PC-9 (cell line): ENCODE measurements at regions not wholly inside any gene's neighbourhood (a gene's known extent, or its start where the extent isn't known, plus 50 kb on each side); places are given as distances from the start of the nearest gene placed in this dataset.
"Not testable (repeated sequence)": the region's sequence is repeated elsewhere in the genome, so short reads cannot be mapped to it uniquely, and the experiment has no call there.

ENCODE experiments used
- BruUV-seq: library from RNA; stranded (reverse); fragments of 400-500 nt; replicated peaks from 2 replicates; lab custom pipeline; 2021; lab: Mats Ljungman, UMichigan
- CTCF ChIA-PET: fragments of 300-600 bp; sonication (Branson Sonifier 250); formaldehyde crosslinking; loops from one replicate; lab custom pipeline; 2022; ENCODE audit warnings: antibody characterized with exemption; lab: Charles Lee
- POLR2A ChIA-PET: fragments of 300-600 bp; sonication (Branson Sonifier 250); formaldehyde crosslinking; loops from one replicate; lab custom pipeline; 2022; ENCODE audit warnings: antibody characterized with exemption; ENCODE audit not compliant: unreplicated experiment; lab: Charles Lee
- DNase-seq, 2 experiments: peaks; one replicate each; pipeline versions ENCODE4 v3.0.0 to v3.0.0-alpha.2; 2015 to 2022; ENCODE audit warnings: mixed read lengths in 1 of 2
- H2AFZ ChIP-seq: fragments of 200-600 bp; sonication (generic); 2 replicates; pipeline ENCODE4 v1.8.1; 2017; ENCODE audit warnings: antibody characterized with exemption
- H3F3A ChIP-seq: fragments of 200-600 bp; sonication (generic); 2 replicates; pipeline ENCODE4 v1.8.1; 2017; ENCODE audit warnings: antibody characterized with exemption, mild to moderate bottlenecking, low read depth; ENCODE audit not compliant: insufficient read depth
- H3K27ac ChIP-seq: fragments of 200-600 bp; sonication (generic); 2 replicates; pipeline ENCODE4 v1.6.1; 2016; ENCODE audit warnings: mixed run types
- H3K27me3 ChIP-seq: fragments of 200-600 bp; sonication (generic); 2 replicates; pipeline ENCODE4 v1.6.1; 2016; ENCODE audit warnings: low read depth, mixed run types; ENCODE audit not compliant: insufficient read depth
- H3K36me3 ChIP-seq: fragments of 200-600 bp; sonication (generic); 2 replicates; pipeline ENCODE4 v1.6.1; 2016; ENCODE audit warnings: low read depth, mixed run types
- H3K4me1 ChIP-seq: fragments of 200-600 bp; sonication (generic); replicated peaks from 2 replicates; pipeline ENCODE4 v1.6.1; 2016; ENCODE audit warnings: mixed run types; ENCODE audit not compliant: insufficient read depth
- H3K4me2 ChIP-seq: fragments of 200-600 bp; sonication (generic); 2 replicates; pipeline ENCODE4 v1.6.1; 2017; ENCODE audit warnings: mixed run types
- H3K4me3 ChIP-seq: fragments of 200-600 bp; sonication (generic); 2 replicates; pipeline ENCODE4 v1.6.1; 2016; ENCODE audit warnings: mixed run types
- H3K79me2 ChIP-seq: fragments of 200-600 bp; sonication (generic); 2 replicates; pipeline ENCODE4 v1.6.1; 2017; ENCODE audit warnings: low read depth, mixed run types
- H3K9me2 ChIP-seq: fragments of 200-600 bp; sonication (generic); 2 replicates; pipeline ENCODE4 v1.8.1; 2017; ENCODE audit warnings: mild to moderate bottlenecking; ENCODE audit not compliant: insufficient read depth
- H3K9me3 ChIP-seq: fragments of 200-600 bp; sonication (generic); 2 replicates; pipeline ENCODE4 v1.8.1; 2016; ENCODE audit warnings: low read depth; ENCODE audit not compliant: insufficient read depth
- H4K20me1 ChIP-seq: fragments of 200-600 bp; sonication (generic); 2 replicates; pipeline ENCODE4 v1.8.1; 2017; ENCODE audit not compliant: insufficient read depth
- intact Hi-C: fragments of 100-400 bp; cut with micrococcal nuclease; formaldehyde crosslinking; loops from one replicate; pipeline ENCODE4 v1.10.0; 2022; ENCODE audit not compliant: unreplicated experiment

- H4K20me1 ChIP-seq, H3K4me1 ChIP-seq, H3K36me3 ChIP-seq, H3K4me3 ChIP-seq, CTCF ChIA-PET, H3F3A ChIP-seq, H2AFZ ChIP-seq, H3K27me3 ChIP-seq, H3K27ac ChIP-seq, BruUV-seq, H3K4me2 ChIP-seq, POLR2A ChIA-PET, H3K9me2 ChIP-seq, intact Hi-C loops, H3K9me3 ChIP-seq, DNase-seq: not testable (repeated sequence)
- peaks cover 50% of the 10 kb centered on the region for H3K79me2 ChIP-seq
Observed at GRCh38 chr9:94403571-94403970, 75.1 kb upstream of the NUTM2F start.

GRCh38 chr9:94413665-94414064, 85.2 kb upstream of the NUTM2F start:
- H3K9me2 ChIP-seq, H4K20me1 ChIP-seq, H3K4me1 ChIP-seq, H3K27ac ChIP-seq, H3F3A ChIP-seq, H2AFZ ChIP-seq, POLR2A ChIA-PET, H3K36me3 ChIP-seq, intact Hi-C loops, BruUV-seq, H3K9me3 ChIP-seq, H3K4me2 ChIP-seq, H3K27me3 ChIP-seq, H3K4me3 ChIP-seq, CTCF ChIA-PET, DNase-seq: not testable (repeated sequence)
- peaks cover 32% of the 10 kb centered on the region for H3K79me2 ChIP-seq

GRCh38 chr9:94415111-94415510, 86.7 kb upstream of the NUTM2F start:
- H3K9me3 ChIP-seq, H3K4me1 ChIP-seq, H3K27me3 ChIP-seq, CTCF ChIA-PET, intact Hi-C loops, H2AFZ ChIP-seq, BruUV-seq, DNase-seq, H3K4me2 ChIP-seq, H3K36me3 ChIP-seq, H3K27ac ChIP-seq, H3K9me2 ChIP-seq, H4K20me1 ChIP-seq, H3F3A ChIP-seq, H3K4me3 ChIP-seq, POLR2A ChIA-PET: not testable (repeated sequence)
- H3K79me2 ChIP-seq = peaks cover 23% of the 10 kb centered on the region

GRCh38 chr9:94420098-94420497, 91.7 kb upstream of the NUTM2F start:
- H4K20me1 ChIP-seq, H3K27ac ChIP-seq, BruUV-seq, H3F3A ChIP-seq, DNase-seq, CTCF ChIA-PET, H3K79me2 ChIP-seq, H3K9me3 ChIP-seq, H3K4me2 ChIP-seq, H3K9me2 ChIP-seq, H2AFZ ChIP-seq, intact Hi-C loops, POLR2A ChIA-PET, H3K4me3 ChIP-seq, H3K27me3 ChIP-seq, H3K36me3 ChIP-seq, H3K4me1 ChIP-seq: not testable (repeated sequence)

- H3K4me1 ChIP-seq, H3K27me3 ChIP-seq, H4K20me1 ChIP-seq, DNase-seq, H3K4me2 ChIP-seq, H3K79me2 ChIP-seq, intact Hi-C loops, H3K27ac ChIP-seq, H2AFZ ChIP-seq, BruUV-seq, H3K36me3 ChIP-seq, H3F3A ChIP-seq, H3K9me2 ChIP-seq, H3K9me3 ChIP-seq, H3K4me3 ChIP-seq, CTCF ChIA-PET, POLR2A ChIA-PET: not testable (repeated sequence)
Observed at GRCh38 chr9:94421951-94422350, 93.5 kb upstream of the NUTM2F start.

GRCh38 chr9:94425312-94425711, 96.9 kb upstream of the NUTM2F start:
- H3K4me3 ChIP-seq, H3K4me2 ChIP-seq, intact Hi-C loops, H3K79me2 ChIP-seq, H3K9me3 ChIP-seq, CTCF ChIA-PET, H3K36me3 ChIP-seq, H3F3A ChIP-seq, H3K27me3 ChIP-seq, H4K20me1 ChIP-seq, H3K27ac ChIP-seq, H3K4me1 ChIP-seq, H2AFZ ChIP-seq, H3K9me2 ChIP-seq, BruUV-seq, POLR2A ChIA-PET, DNase-seq: not testable (repeated sequence)

GRCh38 chr9:94437128-94437527, 108.7 kb upstream of the NUTM2F start:
- DNase-seq, H2AFZ ChIP-seq, H3K36me3 ChIP-seq, intact Hi-C loops, H3K4me1 ChIP-seq, BruUV-seq, H3F3A ChIP-seq, H3K9me3 ChIP-seq, H3K27ac ChIP-seq, POLR2A ChIA-PET, CTCF ChIA-PET, H3K9me2 ChIP-seq, H3K27me3 ChIP-seq, H3K4me3 ChIP-seq, H4K20me1 ChIP-seq, H3K4me2 ChIP-seq: not testable (repeated sequence)
- peaks cover 17% of the 10 kb centered on the region for H3K79me2 ChIP-seq

- BruUV-seq, H3K27ac ChIP-seq, H4K20me1 ChIP-seq, H2AFZ ChIP-seq, H3K27me3 ChIP-seq, intact Hi-C loops, POLR2A ChIA-PET, H3K9me3 ChIP-seq, CTCF ChIA-PET, DNase-seq, H3K4me1 ChIP-seq, H3K36me3 ChIP-seq, H3K9me2 ChIP-seq, H3K4me3 ChIP-seq, H3K4me2 ChIP-seq: not testable (repeated sequence)
- Histone ChIP-seq H3F3A (peaks cover 11% of the 10 kb centered on the region), H3K79me2 (peaks cover 17% of the 10 kb centered on the region)
Observed at GRCh38 chr9:94438336-94438735, 109.9 kb upstream of the NUTM2F start.
